SU-DHL-6 (cell line): ENCODE measurements at regions not wholly inside any gene's neighbourhood (a gene's known extent, or its start where the extent isn't known, plus 50 kb on each side); places are given as distances from the start of the nearest gene placed in this dataset.

Experiments used
- H2AFZ ChIP-seq: fragments of 200-600 bp; sonication (generic); 2 replicates; pipeline ENCODE4 v1.6.1; 2014; ENCODE audit warnings: low read depth, mild to moderate bottlenecking, moderate library complexity, mixed read lengths, antibody characterized with exemption, low read length; ENCODE audit not compliant: severe bottlenecking
- H3F3A ChIP-seq: fragments of 200-600 bp; shearing (Covaris generic); 2 replicates; pipeline ENCODE4 v1.6.0; 2016; ENCODE audit warnings: antibody characterized with exemption, mild to moderate bottlenecking; ENCODE audit not compliant: insufficient read depth
- H3K27ac ChIP-seq: fragments of 200-600 bp; sonication (generic); 2 replicates; pipeline ENCODE4 v1.5.1; 2016; ENCODE audit warnings: low read depth, mild to moderate bottlenecking, low read length, moderate library complexity, mixed read lengths
- H3K27me3 ChIP-seq: fragments of 200-600 bp; sonication (generic), shearing (Covaris generic); 2 replicates; pipeline ENCODE4 v1.6.0; 2014; ENCODE audit warnings: mild to moderate bottlenecking, low read length
- H3K36me3 ChIP-seq: fragments of 200-600 bp; sonication (generic); 2 replicates; pipeline ENCODE4 v1.6.1; 2014; ENCODE audit warnings: mild to moderate bottlenecking, low read length, mixed read lengths
- H3K4me2 ChIP-seq: fragments of 300-600, 200-600 bp; shearing (Covaris generic), sonication (generic); 2 replicates; pipeline ENCODE4 v1.6.0; 2014; ENCODE audit warnings: low read length, low read depth, mild to moderate bottlenecking; ENCODE audit not compliant: poor library complexity, severe bottlenecking
- H3K4me3 ChIP-seq: fragments of 200-600 bp; sonication (generic); 2 replicates; pipeline ENCODE4 v1.5.1; 2014; ENCODE audit warnings: antibody characterized with exemption, low read length, mild to moderate bottlenecking, mixed read lengths; ENCODE audit not compliant: insufficient read depth, poor library complexity, severe bottlenecking
- H3K79me2 ChIP-seq: fragments of 200-600 bp; sonication (generic); 2 replicates; pipeline ENCODE4 v1.6.1; 2014; ENCODE audit warnings: mild to moderate bottlenecking, low read length, moderate library complexity; ENCODE audit not compliant: insufficient read depth
- H3K9ac ChIP-seq: fragments of 200-600 bp; sonication (generic); 2 replicates; pipeline ENCODE4 v1.7.0; 2014; ENCODE audit warnings: mild to moderate bottlenecking, low read length
- H3K9me2 ChIP-seq: fragments of 200-600 bp; sonication (generic); replicated peaks from 2 replicates; pipeline ENCODE4 v1.6.1; 2014; ENCODE audit warnings: low read length; ENCODE audit not compliant: insufficient read depth
- H3K9me3 ChIP-seq: fragments of 200-600 bp; sonication (generic); 2 replicates; pipeline ENCODE4 v1.6.1; 2014; ENCODE audit warnings: low read length, mixed read lengths; ENCODE audit not compliant: insufficient read depth
- H4K20me1 ChIP-seq: fragments of 200-600 bp; sonication (generic); 2 replicates; pipeline ENCODE4 v1.6.1; 2014; ENCODE audit warnings: low read depth, mild to moderate bottlenecking, antibody characterized with exemption, low read length, moderate library complexity, mixed read lengths
- EZH2phosphoT487 ChIP-seq: fragments of 200-600 bp; sonication (generic), shearing (Covaris generic); conservative IDR thresholded peaks from 2 replicates; pipeline ENCODE4 v1.6.1; 2018; ENCODE audit warnings: mild to moderate bottlenecking, antibody characterized with exemption, low read length, moderate library complexity, mixed read lengths
- TF ChIP-seq, protein P1 (sequence below): fragments of 200-600 bp; sonication (generic); IDR thresholded peaks from one replicate; pipeline ENCODE4 v1.5.1; 2017; ENCODE audit warnings: antibody characterized with exemption, mild to moderate bottlenecking, low read length, moderate library complexity; ENCODE audit not compliant: insufficient read depth, poor library complexity, severe bottlenecking

DNA sequence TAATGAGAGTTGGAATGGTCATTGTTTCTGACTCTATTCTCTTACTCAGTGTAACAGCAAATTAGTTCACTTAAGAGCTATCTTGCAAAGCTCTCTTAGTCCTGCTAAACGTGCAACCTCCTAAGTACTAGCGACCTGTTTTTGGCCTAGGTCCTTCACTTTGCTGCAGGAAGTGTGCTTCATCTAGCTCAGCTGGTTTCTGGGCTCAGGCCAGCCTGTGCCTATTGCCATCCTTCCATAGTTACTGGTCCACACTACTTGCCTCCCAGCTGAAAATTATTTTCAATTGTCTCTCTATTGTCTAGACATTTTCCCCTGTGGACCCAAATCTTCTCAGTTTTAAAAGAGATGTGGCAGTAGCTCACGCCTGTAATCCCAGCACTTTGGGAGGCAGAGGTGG is 561.3 kb downstream of the FGF9 start:
- TF ChIP-seq, protein P1, sequence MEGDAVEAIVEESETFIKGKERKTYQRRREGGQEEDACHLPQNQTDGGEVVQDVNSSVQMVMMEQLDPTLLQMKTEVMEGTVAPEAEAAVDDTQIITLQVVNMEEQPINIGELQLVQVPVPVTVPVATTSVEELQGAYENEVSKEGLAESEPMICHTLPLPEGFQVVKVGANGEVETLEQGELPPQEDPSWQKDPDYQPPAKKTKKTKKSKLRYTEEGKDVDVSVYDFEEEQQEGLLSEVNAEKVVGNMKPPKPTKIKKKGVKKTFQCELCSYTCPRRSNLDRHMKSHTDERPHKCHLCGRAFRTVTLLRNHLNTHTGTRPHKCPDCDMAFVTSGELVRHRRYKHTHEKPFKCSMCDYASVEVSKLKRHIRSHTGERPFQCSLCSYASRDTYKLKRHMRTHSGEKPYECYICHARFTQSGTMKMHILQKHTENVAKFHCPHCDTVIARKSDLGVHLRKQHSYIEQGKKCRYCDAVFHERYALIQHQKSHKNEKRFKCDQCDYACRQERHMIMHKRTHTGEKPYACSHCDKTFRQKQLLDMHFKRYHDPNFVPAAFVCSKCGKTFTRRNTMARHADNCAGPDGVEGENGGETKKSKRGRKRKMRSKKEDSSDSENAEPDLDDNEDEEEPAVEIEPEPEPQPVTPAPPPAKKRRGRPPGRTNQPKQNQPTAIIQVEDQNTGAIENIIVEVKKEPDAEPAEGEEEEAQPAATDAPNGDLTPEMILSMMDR: no peak
- no peak for TF ChIP-seq EZH2phosphoT487
- H3K9me2 ChIP-seq: no peaks in the 10 kb centered on the region
- H4K20me1 ChIP-seq: no peaks in the 10 kb centered on the region
- no peak overlapping the region for H3K4me3 ChIP-seq
- H3K36me3 ChIP-seq: no peaks in the 10 kb centered on the region
- H3K4me2 ChIP-seq: no peak overlapping the region
- no peak overlapping the region for H3K27ac ChIP-seq
- H3K9ac ChIP-seq: no peak overlapping the region
- no peaks in the 10 kb centered on the region for H3K9me3 ChIP-seq
- no peaks in the 10 kb centered on the region for H3F3A ChIP-seq
- H3K27me3 ChIP-seq: no peaks in the 10 kb centered on the region
- H3K79me2 ChIP-seq: no peaks in the 10 kb centered on the region
- H2AFZ ChIP-seq: no peak overlapping the region

DNA sequence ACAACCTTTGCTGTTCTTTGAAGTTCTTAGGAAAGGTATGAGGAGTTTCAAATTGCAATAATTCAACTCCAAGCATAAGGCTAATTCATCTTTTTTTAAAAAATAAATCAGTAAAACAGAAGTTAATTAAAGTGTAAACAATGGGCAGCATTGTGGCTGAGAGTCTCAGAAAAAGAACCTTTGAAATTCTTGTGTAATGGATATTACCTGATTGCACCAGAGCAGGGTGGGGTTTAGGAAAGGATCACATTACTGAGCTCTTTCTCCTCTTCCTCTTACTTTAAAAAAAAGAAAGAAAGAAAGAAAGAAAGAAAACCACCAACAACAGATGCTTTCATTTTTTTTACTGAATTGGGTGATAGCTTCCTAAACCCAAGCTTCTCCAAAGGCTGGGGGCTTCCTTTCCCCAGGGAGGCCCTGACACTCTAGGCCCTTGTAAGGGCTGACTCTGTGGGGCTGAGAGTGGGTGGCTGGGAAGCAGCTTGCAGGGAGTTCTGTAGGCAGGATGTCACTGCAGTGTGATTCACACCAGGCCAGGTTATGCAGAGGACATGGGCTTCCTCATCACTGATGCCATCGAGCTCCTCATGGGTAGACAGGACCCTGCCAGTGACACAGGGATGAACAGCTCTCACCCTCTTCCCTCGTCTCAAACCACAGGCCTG is 564.5 kb downstream of the FGF9 start:
- TF ChIP-seq, protein P1: no peak
- no peak for TF ChIP-seq EZH2phosphoT487
- no peaks in the 10 kb centered on the region for H3K27me3 ChIP-seq
- no peak overlapping the region for H3K9ac ChIP-seq
- no peak overlapping the region for H3K4me2 ChIP-seq
- H3K79me2 ChIP-seq: no peaks in the 10 kb centered on the region
- no peak overlapping the region for H3K4me3 ChIP-seq
- H3K9me2 ChIP-seq: no peaks in the 10 kb centered on the region
- H4K20me1 ChIP-seq: no peaks in the 10 kb centered on the region
- no peaks in the 10 kb centered on the region for H3K9me3 ChIP-seq
- H3K36me3 ChIP-seq: no peaks in the 10 kb centered on the region
- no peak overlapping the region for H2AFZ ChIP-seq
- H3K27ac ChIP-seq: no peak overlapping the region
- no peaks in the 10 kb centered on the region for H3F3A ChIP-seq

DNA sequence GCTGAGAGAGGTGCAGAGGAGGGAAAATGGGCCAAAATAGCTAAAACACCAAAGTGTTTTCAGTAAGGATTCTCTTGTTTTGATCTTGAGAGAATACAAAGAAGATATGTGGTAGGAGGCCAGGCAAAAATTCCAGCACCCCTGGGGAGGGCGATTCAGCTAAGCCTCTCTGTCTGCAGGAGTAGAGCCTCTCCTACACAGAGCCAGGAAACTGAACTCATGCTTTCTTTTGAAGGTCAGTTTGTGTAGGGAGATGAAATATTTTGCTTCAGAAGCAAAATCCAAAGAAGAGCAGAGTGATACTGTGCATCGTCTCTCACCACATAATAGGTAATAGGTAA is 565.0 kb downstream of the FGF9 start:
- Histone ChIP-seq H3K36me3 (no peaks in the 10 kb centered on the region), H3K27ac (no peak overlapping the region), H3K9me2 (no peaks in the 10 kb centered on the region), H3K9ac (no peak overlapping the region), H4K20me1 (no peaks in the 10 kb centered on the region), H3K9me3 (no peaks in the 10 kb centered on the region), H3K4me2 (no peak overlapping the region), H2AFZ (no peak overlapping the region), H3K4me3 (no peak overlapping the region), H3K79me2 (no peaks in the 10 kb centered on the region), H3K27me3 (no peaks in the 10 kb centered on the region), H3F3A (no peaks in the 10 kb centered on the region)
- TF ChIP-seq, protein P1: no peak
- TF ChIP-seq EZH2phosphoT487: no peak
